Muscle of arm (tissue), 1 donor: ENCODE measurements at regions not wholly inside any gene's neighbourhood (a gene's known extent, or its start where the extent isn't known, plus 50 kb on each side); places are given as distances from the start of the nearest gene placed in this dataset.

Experiments
- DNase-seq: peaks from one replicate; pipeline ENCODE4 v3.0.0-alpha.2; 2013

DNA sequence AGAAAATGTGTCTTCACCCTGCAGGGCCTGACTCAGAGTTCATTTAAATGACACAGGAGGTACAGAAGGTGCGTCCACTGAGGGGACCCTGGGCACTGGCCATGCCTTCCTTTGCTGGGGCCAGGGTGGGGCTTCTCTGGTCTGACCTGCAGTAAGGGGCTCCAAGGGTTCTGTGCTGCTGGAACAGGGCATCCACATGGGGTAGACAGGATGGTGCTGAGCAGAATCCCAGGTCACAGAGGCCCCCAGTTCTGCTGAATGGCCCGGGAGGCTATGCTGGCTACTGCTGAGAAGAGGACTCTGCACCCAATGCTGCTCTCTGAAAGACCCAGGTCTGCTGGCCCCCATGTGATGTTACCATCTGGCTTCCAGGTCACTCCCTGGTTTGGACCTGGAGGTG is 150.4 kb upstream of the GGTLC1 start:
- DNase-seq: no peak

DNA sequence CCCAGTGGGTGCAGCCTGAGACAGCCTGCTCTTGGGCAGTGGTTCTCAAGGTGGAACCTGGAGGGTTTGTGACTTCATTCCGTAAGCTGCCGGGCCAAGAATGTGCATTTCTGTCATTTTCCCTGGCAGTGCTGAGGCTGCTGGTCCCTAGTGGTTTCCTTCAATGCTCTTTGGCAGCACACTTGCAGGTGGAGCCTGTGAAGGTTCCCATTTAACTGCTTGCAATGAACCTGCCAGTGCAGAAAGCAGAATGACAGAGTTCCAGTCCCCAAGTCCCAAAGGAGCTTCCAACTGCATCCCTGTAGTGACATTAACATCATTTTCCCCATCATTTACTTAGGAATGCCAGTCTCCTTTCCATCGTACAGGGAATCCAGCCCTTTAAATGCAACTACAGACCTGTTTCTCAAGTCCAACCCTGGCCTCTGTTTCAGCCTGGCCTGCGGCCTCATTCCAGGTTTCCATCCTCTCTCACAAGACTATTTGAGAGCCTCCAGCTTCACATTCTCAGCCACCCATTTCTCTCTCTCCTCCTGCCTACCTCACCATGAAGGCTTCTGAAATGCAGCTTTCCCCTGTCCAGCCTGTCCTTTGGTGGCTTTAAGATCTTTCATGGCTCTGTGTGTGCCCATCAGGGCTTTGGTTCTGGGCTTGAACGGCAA is 149.7 kb upstream of the GGTLC1 start:
- DNase-seq: no peak

DNA sequence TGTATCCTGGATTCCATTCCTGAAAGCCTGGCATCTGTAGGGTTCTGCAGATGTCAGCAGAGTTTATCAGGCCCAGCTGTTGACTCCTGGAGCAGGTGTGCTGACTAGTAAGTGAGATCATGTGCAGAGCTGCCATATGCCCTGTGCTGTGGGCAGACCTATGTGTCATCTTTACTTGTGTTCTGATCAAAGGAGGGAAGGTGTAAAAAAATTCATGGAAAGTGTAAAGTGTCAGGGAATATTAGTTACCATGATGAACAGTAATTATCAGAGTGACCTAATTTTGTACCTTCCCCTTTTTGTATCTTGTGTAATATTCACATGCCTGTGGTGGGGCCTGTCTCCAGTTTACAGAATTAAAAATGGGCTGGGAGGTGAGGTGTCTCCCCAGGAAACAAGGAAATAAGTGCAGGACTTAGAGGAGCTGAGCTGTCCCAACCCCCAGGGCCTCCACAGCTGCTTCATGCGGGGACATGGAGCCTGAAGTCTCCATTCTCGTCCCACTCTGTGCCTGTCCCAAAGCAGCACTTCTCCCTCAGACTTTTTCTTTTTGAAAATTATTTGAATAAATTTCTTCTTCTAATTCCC is 148.2 kb upstream of the GGTLC1 start:
- DNase-seq: no peak

DNA sequence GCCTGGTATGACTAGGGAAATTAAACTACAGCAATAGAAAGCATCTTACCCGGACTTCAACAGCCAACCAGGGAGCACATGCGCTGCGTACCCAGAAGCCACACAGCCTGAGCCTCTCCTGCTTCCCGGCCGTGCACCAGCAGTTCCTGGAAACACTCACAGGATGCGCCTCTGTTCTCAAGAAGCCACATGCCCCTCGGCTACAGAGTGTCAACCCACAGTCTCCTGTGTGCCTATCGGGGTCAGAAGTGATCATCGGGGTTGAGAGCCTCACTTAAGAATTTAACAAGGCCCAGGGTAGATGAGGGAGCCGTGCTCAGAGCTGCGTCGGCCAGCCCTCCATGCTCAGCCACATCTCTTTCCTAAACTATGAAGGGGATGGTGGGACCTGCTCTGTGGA is 147.2 kb upstream of the GGTLC1 start:
- DNase-seq: no peak

DNA sequence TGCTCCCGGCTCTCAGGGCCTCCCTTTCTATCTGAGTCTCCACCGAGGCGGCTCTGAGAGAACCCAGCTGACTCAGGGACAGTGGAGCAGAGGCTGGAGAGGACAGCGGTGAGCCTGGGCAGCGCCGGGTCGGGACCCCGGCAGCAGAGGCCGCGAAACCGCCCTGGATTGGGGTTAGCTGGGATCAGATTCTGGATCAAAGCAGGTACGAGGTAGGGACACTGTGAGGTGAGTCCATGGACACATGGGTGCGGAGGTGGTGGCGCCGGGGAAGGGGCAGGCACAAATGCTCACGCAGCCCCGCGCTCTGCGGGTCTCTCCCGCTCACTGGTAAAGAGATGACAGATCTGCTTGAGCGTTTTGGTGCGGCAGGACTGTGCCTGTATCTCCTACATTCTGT is 146.4 kb upstream of the GGTLC1 start:
- no peak for DNase-seq

DNA sequence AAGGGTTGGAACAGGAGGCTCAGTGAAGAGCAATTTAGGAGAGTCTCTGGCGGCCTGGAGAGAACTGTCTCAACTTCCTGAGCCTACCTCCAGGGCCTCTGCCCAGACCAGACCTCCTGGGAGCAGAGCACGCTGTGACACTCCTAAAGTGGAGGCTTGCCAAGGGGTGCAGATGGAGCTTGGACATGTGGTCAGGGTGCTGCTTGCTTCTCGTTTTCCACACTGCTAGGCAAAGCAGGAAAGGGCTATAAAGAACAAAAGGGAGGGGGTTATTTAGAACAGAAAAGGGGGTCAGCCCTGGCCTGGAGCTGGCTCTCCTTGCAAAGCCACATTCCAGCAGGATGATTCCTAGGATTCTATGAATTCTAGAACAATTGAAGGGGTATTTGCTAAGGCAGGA is 145.7 kb upstream of the GGTLC1 start:
- no peak for DNase-seq

DNA sequence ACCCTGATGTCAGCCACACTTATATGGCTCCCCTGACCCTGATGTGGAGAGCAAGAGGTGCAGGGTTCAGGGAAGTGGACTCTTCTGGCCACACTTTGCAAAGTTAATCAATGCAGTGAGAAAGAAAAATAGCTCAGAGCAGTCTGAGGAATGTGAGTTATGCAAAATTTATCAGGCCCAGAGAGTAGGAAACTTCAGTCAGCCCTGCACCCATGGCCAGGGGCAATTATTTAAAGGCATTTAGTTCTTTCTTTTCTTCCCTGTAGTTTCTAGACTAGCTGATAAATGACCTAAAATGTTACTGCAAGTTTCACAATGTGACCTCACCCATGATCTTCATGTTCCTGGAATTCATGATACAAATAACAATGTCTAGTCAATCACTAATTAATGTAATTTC is 143.7 kb upstream of the GGTLC1 start:
- DNase-seq: no peak

DNA sequence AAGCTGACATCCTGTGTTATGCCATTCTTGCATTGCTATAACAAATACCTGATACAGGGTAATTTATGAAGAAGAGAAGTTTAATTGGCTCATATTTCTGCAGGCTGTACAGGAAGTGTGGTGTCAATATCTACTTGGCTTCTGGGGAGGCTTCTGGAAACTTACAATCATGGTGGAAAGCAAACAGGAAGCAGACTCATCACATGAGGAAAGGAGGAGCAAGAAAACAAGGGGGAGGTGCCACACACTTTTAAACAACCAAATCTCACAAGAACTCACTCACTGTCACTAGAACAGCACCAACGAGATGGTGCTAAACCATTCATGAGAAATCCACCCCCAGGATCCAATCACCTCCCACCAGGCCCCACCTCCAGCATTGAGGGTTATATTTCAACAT is 143.1 kb upstream of the GGTLC1 start:
- no peak for DNase-seq

DNA sequence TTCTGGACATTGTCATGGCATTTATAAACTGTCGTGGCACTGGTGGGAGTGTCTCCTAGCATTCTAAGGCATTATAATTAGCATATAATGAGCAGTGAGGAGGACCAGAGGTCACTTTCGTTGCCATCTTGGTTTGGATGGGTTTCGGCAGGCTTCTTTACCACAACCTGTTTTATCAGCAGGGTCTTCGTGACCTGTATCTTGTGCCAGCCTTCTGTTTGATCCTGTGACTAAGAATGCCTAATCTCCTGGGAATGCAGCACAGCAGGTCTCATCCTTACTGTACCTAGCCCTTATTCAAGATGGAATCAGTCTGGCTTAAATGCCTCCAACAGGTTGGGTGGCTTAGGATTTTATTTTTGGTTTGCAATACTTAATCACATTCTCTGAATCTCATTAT is 142.7 kb upstream of the GGTLC1 start:
- no peak for DNase-seq

DNA sequence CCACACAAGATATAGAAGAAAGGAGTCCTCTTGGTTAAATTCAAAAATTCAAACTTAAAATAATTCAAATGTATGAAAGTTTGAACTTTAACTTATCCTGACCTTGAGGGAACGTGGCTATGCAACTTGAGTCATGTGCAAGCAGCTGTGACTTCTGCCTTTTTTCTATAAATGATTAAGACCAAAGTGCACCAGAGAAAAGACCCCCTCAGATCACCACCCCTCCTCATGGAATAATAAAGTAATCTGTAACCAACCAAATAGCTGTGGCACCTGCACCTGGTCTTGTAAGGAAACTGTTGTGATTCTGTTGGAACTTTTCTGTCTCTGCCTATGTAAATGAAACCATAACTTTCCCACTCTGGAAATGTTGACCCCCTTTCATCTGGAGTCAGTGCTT is 141.1 kb upstream of the GGTLC1 start:
- DNase-seq: no peak

DNA sequence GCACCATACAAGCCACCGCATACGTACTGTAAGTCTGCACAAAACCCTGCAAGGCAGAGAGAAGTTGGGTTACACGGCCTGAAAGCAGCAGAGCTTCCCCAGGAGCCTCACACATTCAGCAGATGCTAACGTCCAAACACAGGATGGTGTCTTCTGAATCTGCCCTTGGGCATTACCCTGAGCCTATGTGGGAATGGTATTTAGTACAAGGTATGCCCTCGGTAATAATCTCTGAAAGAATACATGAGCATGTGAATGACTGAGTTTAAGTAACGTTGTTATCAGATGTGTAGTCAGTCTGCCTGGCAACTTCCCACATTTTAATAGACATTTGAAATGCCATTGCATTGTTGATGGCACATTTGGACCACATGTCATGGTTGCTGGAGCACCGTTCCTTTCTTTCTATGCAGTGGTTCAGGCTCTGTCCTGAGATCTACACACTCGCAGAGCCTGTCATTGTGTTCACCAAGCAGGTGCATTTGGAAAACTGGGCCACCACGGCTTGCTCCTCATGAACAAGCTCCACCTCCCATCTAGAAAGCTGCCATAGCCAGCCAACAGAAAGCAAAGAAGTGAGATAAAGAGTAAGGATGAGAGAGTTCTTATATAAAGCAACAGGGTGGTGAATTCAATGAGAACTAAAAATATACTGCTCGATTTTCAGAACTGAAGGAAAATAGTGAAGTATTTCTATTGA is 136.5 kb upstream of the GGTLC1 start:
- DNase-seq: no peak

DNA sequence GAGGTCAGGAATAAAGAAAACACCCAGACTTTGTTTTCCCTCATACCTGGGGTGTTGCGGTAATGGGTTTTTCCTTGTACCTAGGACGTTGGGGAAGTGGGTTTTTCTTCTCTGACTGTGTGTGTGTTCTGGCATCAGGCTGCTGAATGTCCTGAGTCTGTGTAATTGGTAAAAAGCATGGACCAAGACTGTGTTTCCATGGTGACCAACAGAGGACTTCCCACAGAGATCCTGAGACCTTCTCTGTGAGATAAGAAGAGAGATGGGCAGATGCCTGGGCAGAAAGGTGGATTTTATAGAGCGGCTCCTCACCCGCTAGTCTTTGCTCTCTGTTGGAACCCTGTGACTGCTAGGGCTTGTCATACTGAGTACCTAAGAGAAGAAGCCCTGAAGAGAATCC is 135.4 kb upstream of the GGTLC1 start:
- DNase-seq: no peak

DNA sequence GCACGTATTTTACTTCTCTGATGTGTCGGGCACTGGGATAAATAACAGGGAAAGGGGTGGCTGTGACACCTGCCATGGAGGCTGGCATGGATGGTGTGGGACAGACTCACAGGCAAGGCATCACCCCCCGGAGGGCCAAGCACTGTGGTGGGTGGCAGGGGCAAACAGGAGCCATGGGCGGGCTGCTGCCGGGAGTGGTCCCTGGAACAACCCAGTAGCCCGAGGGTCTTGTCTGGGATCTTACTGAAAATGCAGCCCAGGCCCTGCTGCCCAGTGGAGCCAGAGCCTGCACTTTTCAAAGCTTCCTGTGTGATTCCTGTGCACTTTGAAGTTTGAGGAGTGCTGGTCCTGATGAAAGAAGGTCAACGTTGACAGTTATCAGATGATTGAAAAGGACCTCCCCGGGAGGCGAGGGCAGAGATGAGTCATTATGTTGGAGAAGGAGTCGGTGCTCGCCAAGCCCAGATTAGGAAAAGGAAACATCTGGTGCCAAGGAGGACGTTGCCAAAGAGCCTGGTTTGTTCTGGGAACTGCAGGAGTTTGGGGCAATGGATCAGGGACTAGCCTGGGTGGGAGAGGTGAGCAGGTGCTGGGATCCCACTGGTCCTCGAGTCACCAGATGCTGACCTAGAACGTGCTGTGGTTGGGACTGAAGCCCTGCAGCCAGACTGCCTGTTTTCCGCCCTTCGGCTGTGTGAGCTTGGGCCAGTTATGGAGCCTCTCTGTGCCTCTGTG is 130.0 kb upstream of the GGTLC1 start:
- no peak for DNase-seq

DNA sequence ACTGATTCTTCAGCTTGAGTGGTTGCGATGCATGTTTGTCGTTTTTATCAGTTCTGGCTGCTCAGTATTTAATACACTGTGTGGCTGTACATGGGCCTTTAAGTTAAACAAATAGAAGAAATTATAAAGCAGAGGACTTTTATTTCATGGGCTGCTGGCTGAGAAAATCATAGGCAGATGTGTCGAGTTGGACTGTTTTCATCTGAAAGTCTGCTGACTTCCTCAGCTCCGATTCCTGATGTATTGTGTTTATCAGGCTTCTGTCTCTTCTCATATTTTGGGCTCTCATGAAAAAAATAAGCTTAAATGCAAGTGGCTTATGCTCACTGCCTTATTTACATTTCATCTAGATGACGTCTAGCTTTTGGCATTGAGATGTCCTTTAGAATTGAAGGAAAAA is 129.5 kb upstream of the GGTLC1 start:
- DNase-seq: peak; percentile 24

DNA sequence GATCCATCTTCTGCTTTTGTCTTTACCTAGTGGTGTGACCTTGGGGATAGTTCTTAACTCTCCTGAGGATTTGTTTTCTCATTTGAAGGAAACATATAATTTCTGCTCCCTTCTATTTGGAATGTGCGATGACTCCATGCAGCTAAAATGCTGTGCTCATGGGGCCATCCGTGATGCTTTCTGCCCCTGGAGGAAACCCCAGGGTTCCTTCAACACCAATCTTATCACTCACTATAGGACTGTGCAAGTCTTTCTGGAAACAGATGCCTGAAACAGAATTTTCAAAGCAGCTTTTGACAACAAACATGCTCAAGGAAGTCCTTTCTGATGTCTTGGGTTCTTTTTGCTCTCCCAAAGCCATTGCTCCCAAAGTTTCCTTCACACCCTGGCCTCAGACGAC is 128.8 kb upstream of the GGTLC1 start:
- DNase-seq: no peak

DNA sequence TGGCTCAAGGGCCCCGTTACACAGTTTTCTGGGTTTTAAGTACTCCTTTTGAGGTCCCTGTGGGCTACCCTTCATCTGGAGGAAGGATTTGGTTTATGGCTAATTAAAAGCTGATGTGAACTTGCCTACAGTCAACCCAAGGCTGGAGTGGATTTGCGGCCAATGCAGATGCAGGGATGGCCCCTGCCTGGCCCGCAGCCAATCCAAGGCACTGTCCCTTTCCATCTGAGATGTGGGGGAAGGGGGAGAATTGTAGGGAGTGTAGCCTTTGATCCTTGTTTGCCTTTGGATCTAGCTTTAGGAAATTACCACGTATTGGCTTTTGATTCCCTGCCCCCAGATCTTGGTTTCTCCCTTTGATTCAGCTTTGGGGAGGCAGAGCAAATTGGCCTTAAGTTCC is 128.0 kb upstream of the GGTLC1 start:
- no peak for DNase-seq

DNA sequence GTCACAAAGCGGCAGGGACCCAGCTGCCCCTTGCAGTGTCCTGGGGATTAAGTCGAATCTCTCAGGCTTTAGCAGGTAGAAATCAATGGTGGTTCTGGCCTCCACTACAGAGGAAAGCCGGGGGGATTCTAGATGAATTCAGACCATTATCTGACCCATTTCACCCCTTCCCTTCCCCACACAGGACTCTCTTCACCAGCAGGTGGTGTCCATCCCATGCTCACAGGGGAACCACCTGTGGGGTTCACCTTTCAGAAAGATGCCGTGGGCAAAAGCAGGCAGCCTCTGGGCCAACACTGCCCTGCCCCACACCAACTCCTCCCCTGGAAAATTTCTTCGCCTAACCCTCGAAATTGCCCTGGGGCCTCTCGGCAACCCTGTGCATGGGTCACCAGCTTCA is 123.8 kb upstream of the GGTLC1 start:
- no peak for DNase-seq

DNA sequence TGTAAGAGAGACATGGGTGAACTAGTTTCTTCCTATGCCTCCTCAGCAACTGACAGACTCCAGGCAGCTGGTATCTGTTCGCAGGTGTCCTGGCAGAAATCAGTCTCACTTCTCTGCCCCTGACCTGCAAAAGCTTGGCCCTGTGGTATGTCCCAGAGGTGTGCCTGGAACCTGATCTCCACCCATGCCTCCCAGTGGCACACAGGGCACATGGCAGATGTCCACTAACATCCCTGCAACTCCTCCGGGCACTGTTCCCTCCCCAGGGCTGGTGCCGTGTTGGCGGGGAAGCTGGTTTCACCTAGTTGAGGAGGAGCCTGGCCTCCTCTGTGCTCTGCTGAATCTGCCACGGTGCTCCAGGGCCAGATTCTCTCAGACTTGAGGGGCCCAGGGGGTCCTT is 123.3 kb upstream of the GGTLC1 start:
- DNase-seq: no peak

DNA sequence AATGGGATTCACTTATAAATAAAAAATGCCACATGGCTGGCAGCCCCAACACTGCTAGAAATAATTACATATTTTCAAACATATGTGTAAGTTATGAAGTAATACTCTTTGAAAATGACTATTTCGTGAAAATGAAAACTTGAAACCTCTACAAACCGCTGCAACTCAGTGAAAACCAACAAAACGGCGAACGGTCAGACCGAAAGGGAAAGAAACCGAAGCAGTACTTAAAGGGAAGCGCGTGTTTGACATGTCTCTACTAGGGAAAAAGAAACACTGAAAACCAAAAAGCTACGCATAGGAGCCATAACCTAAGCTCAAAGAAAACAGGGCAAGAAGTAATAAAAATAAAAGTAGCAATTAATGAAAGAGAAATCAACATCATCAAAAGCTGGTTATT is 121.0 kb upstream of the GGTLC1 start:
- DNase-seq: no peak

DNA sequence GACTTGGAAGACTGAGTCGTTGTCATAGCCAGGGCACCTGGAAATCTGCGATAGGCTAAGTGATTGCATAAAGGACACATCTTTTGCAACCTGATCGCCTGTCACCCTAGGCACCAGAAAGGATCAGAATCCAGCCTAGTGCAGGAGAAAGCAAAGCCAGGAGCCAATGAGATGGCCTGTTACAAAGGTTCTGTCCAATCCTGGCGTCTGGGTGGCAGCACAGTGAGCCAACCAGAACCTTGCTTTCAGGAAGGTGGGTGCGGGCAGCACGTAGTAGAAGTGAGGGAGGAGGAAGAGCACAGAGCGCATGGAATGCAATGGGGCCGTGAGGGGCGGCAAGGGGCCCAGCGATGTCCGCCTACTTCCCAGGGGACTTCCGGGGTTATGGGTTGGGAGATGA is 120.4 kb upstream of the GGTLC1 start:
- DNase-seq: no peak

DNA sequence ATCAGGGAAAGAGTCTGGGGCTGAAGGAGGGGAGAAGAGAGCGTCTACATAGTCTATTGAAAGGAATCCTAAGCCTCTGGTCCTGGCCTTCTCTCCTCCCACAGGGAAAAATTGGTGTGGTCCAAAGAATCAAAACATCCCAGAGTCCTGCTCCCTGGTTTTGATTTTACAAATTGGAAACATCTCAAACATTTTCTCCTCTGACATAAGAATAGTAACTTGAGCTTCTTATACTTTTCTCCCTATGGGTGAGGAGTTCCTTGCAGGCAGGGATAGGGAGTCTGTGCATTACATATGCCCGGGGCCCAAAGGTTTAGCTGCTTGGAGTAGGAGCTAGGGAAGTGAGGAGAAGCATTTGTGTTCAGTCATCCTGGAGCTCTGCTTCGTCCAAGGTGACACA is 120.0 kb upstream of the GGTLC1 start:
- no peak for DNase-seq

DNA sequence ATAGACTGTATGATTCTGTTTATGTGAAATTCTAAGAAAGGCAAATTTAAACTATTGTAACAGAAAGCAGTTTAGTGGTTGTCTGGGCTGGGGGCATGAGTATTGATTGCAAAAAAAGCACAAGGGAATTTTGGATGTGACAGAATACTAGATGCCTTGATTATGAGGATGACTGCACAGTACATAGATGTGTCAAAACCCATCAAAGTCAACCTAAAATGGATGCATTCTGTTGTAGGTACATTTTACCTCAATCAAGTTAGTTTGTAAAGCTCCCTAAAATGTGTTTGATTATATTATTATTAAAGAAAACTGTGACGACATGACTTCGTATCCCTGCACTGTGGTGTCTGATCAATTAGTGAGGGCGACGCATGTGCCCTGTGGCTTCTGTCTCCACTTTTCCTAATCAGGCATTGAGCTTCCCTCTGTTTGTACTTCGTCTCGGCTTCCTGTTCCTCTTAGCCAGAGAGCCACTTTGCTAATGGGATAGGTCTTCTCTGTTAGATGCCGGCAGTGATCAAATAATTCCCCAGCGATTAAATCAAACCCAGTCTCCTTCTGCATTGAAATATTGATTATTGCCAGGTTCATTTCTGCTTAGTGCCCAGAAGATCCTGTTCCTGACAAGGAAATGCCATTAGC is 118.3 kb upstream of the GGTLC1 start:
- no peak for DNase-seq
